HEK293T (cell line): ENCODE measurements at regions not wholly inside any gene's neighbourhood (a gene's known extent, or its start where the extent isn't known, plus 50 kb on each side); places are given as distances from the start of the nearest gene placed in this dataset.

ENCODE experiments used
- CTCF ChIA-PET: fragments of 350-600 bp; formaldehyde crosslinking; extraction: SDS; loops from one replicate; lab custom pipeline; 2021; ENCODE audit warnings: antibody characterized with exemption, inconsistent platforms; lab: Yijun Ruan, JAX
- POLR2A ChIA-PET: fragments of 350-600 bp; formaldehyde crosslinking; extraction: SDS; loops from one replicate; lab custom pipeline; 2020; ENCODE audit warnings: antibody characterized with exemption, inconsistent platforms; lab: Yijun Ruan, JAX
- DNase-seq: peaks from one replicate; pipeline ENCODE4 v3.0.0; 2012; ENCODE audit warnings: mixed read lengths; ENCODE audit errors: extremely low spot score
- ARNT ChIP-seq: fragments of 450-650 bp; IDR thresholded peaks from 2 replicates; pipeline ENCODE4 v1.6.1; 2017; ENCODE audit warnings: mild to moderate bottlenecking
- BHLHE40 ChIP-seq: fragments of 450-650 bp; IDR thresholded peaks from 2 replicates; pipeline ENCODE4 v1.6.1; 2016; ENCODE audit warnings: mild to moderate bottlenecking, moderate library complexity, borderline replicate concordance
- CTBP1 ChIP-seq: fragments of 450-650 bp; IDR thresholded peaks from 2 replicates; pipeline ENCODE4 v1.6.1; 2016; ENCODE audit warnings: borderline replicate concordance
- ELF4 ChIP-seq: fragments of 450-650 bp; IDR thresholded peaks from 2 replicates; pipeline ENCODE4 v1.6.1; 2017; ENCODE audit warnings: antibody characterized with exemption
- FOXA1 ChIP-seq: fragments of 450-650 bp; IDR thresholded peaks from 2 replicates; pipeline ENCODE4 v1.6.1; 2016; ENCODE audit warnings: mild to moderate bottlenecking
- FOXK2 ChIP-seq: fragments of 450-650 bp; IDR thresholded peaks from 2 replicates; pipeline ENCODE4 v1.6.1; 2016; ENCODE audit warnings: mild to moderate bottlenecking
- FOXM1 ChIP-seq: fragments of 450-650 bp; IDR thresholded peaks from 2 replicates; pipeline ENCODE4 v1.6.1; 2017; ENCODE audit warnings: mild to moderate bottlenecking, borderline replicate concordance
- HDGF ChIP-seq: fragments of 450-650 bp; IDR thresholded peaks from 2 replicates; pipeline ENCODE4 v1.6.1; 2017; ENCODE audit warnings: antibody characterized with exemption, borderline replicate concordance
- L3MBTL2 ChIP-seq: fragments of 450-650 bp; conservative IDR thresholded peaks from 2 replicates; pipeline ENCODE4 v1.6.1; 2016; ENCODE audit warnings: mild to moderate bottlenecking
- LEF1 ChIP-seq: fragments of 450-650 bp; IDR thresholded peaks from 2 replicates; pipeline ENCODE4 v1.6.1; 2017; ENCODE audit warnings: mild to moderate bottlenecking, borderline replicate concordance
- NFRKB ChIP-seq: fragments of 450-650 bp; IDR thresholded peaks from 2 replicates; pipeline ENCODE4 v1.6.1; 2016; ENCODE audit warnings: mild to moderate bottlenecking, moderate library complexity
- PKNOX1 ChIP-seq: fragments of 450-650 bp; IDR thresholded peaks from 2 replicates; pipeline ENCODE4 v1.6.1; 2016
- SP1 ChIP-seq: fragments of 450-650 bp; IDR thresholded peaks from 2 replicates; pipeline ENCODE4 v1.6.1; 2017
- SUZ12 ChIP-seq: fragments of 450-650 bp; IDR thresholded peaks from 2 replicates; pipeline ENCODE4 v1.6.1; 2016; ENCODE audit warnings: mild to moderate bottlenecking
- TARDBP ChIP-seq: fragments of 450-650 bp; IDR thresholded peaks from 2 replicates; pipeline ENCODE4 v1.6.1; 2016
- ZNF384 ChIP-seq: fragments of 450-650 bp; IDR thresholded peaks from 2 replicates; pipeline ENCODE4 v1.6.1; 2016

- CTCF ChIA-PET = no interaction called here
- TF ChIP-seq HDGF = no peak
- TF ChIP-seq FOXA1 = no peak
- TF ChIP-seq BHLHE40 = no peak
- TF ChIP-seq ELF4 = no peak
- no peak for TF ChIP-seq FOXK2
- no peak for TF ChIP-seq ZNF384
- TF ChIP-seq L3MBTL2 = no peak
- no peak for TF ChIP-seq CTBP1
- TF ChIP-seq PKNOX1 = no peak
- TF ChIP-seq TARDBP = no peak
- TF ChIP-seq FOXM1 = no peak
- no peak for TF ChIP-seq ARNT
- no peak for TF ChIP-seq SUZ12
- no peak for TF ChIP-seq LEF1
- TF ChIP-seq SP1 = no peak
- TF ChIP-seq NFRKB = no peak
- POLR2A ChIA-PET = no interaction called here
Observed at GRCh38 chr3:181899702-181900101, 188.0 kb downstream of the SOX2 start.

GRCh38 chr3:181901626-181902025 lies 189.9 kb downstream of the SOX2 start:
- CTCF ChIA-PET = no interaction called here
- TF ChIP-seq FOXK2 (no peak), SUZ12 (no peak), ARNT (no peak), TARDBP (no peak), BHLHE40 (no peak), ELF4 (no peak), NFRKB (no peak), LEF1 (no peak), PKNOX1 (no peak)
- no peak for DNase-seq

More at GRCh38 chr3:181899702-181900101, 188.0 kb downstream of the SOX2 start:
- DNase-seq = no peak

GRCh38 chr3:181906338-181906737 lies 194.6 kb downstream of the SOX2 start:
- POLR2A ChIA-PET = no interaction called here
- no peak for TF ChIP-seq BHLHE40
- TF ChIP-seq FOXA1 = no peak
- TF ChIP-seq HDGF = no peak
- no peak for TF ChIP-seq TARDBP
- TF ChIP-seq ZNF384 = no peak
- TF ChIP-seq ELF4 = no peak
- no peak for TF ChIP-seq NFRKB
- TF ChIP-seq ARNT = no peak
- CTCF ChIA-PET = no interaction called here
- DNase-seq = no peak

More at GRCh38 chr3:181901626-181902025, 189.9 kb downstream of the SOX2 start:
- POLR2A ChIA-PET = no interaction called here

GRCh38 chr3:181909241-181909640 lies 197.5 kb downstream of the SOX2 start:
- TF ChIP-seq LEF1 (no peak), NFRKB (no peak), BHLHE40 (no peak), TARDBP (no peak), SP1 (no peak), CTBP1 (no peak), ELF4 (no peak), FOXK2 (no peak), PKNOX1 (no peak), FOXM1 (no peak), L3MBTL2 (no peak)
- ChIA-PET POLR2A (no interaction called here), CTCF (no interaction called here)
- no peak for DNase-seq

GRCh38 chr3:181912384-181912783 lies 200.7 kb downstream of the SOX2 start:
- no peak for DNase-seq
- TF ChIP-seq FOXA1 (no peak), SUZ12 (no peak), NFRKB (no peak), HDGF (no peak), LEF1 (no peak), ARNT (no peak), TARDBP (no peak), L3MBTL2 (no peak), SP1 (no peak), BHLHE40 (no peak), ZNF384 (no peak), ELF4 (no peak), FOXK2 (no peak), FOXM1 (no peak), PKNOX1 (no peak), CTBP1 (no peak)
- POLR2A ChIA-PET = no interaction called here
- CTCF ChIA-PET = no interaction called here

- ChIA-PET POLR2A (no interaction called here), CTCF (no interaction called here)
- DNase-seq = no peak
- TF ChIP-seq SP1 = no peak
- TF ChIP-seq FOXA1 = no peak
- no peak for TF ChIP-seq CTBP1
- TF ChIP-seq NFRKB = no peak
- TF ChIP-seq ZNF384 = no peak
- TF ChIP-seq FOXM1 = no peak
- TF ChIP-seq TARDBP = no peak
- TF ChIP-seq BHLHE40 = no peak
- TF ChIP-seq ARNT = no peak
- TF ChIP-seq LEF1 = no peak
- TF ChIP-seq ELF4 = no peak
- TF ChIP-seq L3MBTL2 = no peak
- no peak for TF ChIP-seq HDGF
- no peak for TF ChIP-seq FOXK2
Observed at GRCh38 chr3:181913254-181913653, 201.5 kb downstream of the SOX2 start.
